ENCODE measurements at regions not wholly inside any gene's neighbourhood (a gene's known extent, or its start where the extent isn't known, plus 50 kb on each side); places are given as distances from the start of the nearest gene placed in this dataset.

- Histone ChIP-seq H3K9me2 (ENCODE audit: low read depth, low read length) (no peaks in the 10 kb centered on the region), H3K4me1 (ENCODE audit: insufficient read depth, low read length, severe bottlenecking) (no peaks in the 10 kb centered on the region), H3K36me3 (ENCODE audit: insufficient read depth, low read length) (no peaks in the 10 kb centered on the region), H3K4me3 (ENCODE audit: low read depth, low read length, poor library complexity, severe bottlenecking) (no peak overlapping the region), H3K27ac (ENCODE audit: low read depth, low read length, poor library complexity, severe bottlenecking) (no peak overlapping the region), H3F3A (ENCODE audit: insufficient read depth, low read length) (no peaks in the 10 kb centered on the region), H3K9ac (ENCODE audit: low read length) (no peak overlapping the region), H3K79me2 (ENCODE audit: insufficient read depth, low read length) (no peaks in the 10 kb centered on the region), H3K9me3 (ENCODE audit: low read length) (no peaks in the 10 kb centered on the region), H4K20me1 (ENCODE audit: insufficient read depth, low read length) (no peaks in the 10 kb centered on the region), H2AFZ (ENCODE audit: low read length) (no peak overlapping the region), H3K27me3 (ENCODE audit: insufficient read depth, low read length) (no peaks in the 10 kb centered on the region), H3K4me2 (ENCODE audit: low read length) (no peak overlapping the region)
- TF ChIP-seq CTCF (IDR thresholded peaks at IDR 0.05; ENCODE audit: low read length) (no peak), EZH2 (IDR thresholded peaks at IDR 0.05; ENCODE audit: borderline replicate concordance, low read length) (no peak)
These were observed 322.6 kb upstream of the KCNH8 start for GRCh38 chr3:18825665-18826064.

- no peaks in the 10 kb centered on the region for H3K4me1 ChIP-seq (ENCODE audit: insufficient read depth, low read length, severe bottlenecking)
- H3K9me2 ChIP-seq (ENCODE audit: low read depth, low read length): no peaks in the 10 kb centered on the region
These were observed 335.0 kb upstream of the KCNH8 start for GRCh38 chr3:18813300-18813699.

GRCh38 chr3:18812316-18812715 lies 336.0 kb upstream of the KCNH8 start:
- Histone ChIP-seq H2AFZ (ENCODE audit: low read length) (no peak overlapping the region), H3F3A (ENCODE audit: insufficient read depth, low read length) (no peaks in the 10 kb centered on the region), H3K9me3 (ENCODE audit: low read length) (no peaks in the 10 kb centered on the region), H3K4me1 (ENCODE audit: insufficient read depth, low read length, severe bottlenecking) (no peaks in the 10 kb centered on the region), H3K27ac (ENCODE audit: low read depth, low read length, poor library complexity, severe bottlenecking) (no peak overlapping the region), H3K36me3 (ENCODE audit: insufficient read depth, low read length) (no peaks in the 10 kb centered on the region), H4K20me1 (ENCODE audit: insufficient read depth, low read length) (no peaks in the 10 kb centered on the region), H3K9ac (ENCODE audit: low read length) (no peak overlapping the region), H3K4me3 (ENCODE audit: low read depth, low read length, poor library complexity, severe bottlenecking) (no peak overlapping the region), H3K9me2 (ENCODE audit: low read depth, low read length) (no peaks in the 10 kb centered on the region), H3K79me2 (ENCODE audit: insufficient read depth, low read length) (no peaks in the 10 kb centered on the region), H3K4me2 (ENCODE audit: low read length) (no peak overlapping the region), H3K27me3 (ENCODE audit: insufficient read depth, low read length) (no peaks in the 10 kb centered on the region)
- no peak for TF ChIP-seq CTCF (IDR thresholded peaks at IDR 0.05; ENCODE audit: low read length)
- TF ChIP-seq EZH2 (IDR thresholded peaks at IDR 0.05; ENCODE audit: borderline replicate concordance, low read length): no peak

More at GRCh38 chr3:18813300-18813699, 335.0 kb upstream of the KCNH8 start:
- H2AFZ ChIP-seq (ENCODE audit: low read length): no peak overlapping the region
- H3K4me3 ChIP-seq (ENCODE audit: low read depth, low read length, poor library complexity, severe bottlenecking): no peak overlapping the region
- H4K20me1 ChIP-seq (ENCODE audit: insufficient read depth, low read length): no peaks in the 10 kb centered on the region
- H3K36me3 ChIP-seq (ENCODE audit: insufficient read depth, low read length): no peaks in the 10 kb centered on the region
- no peaks in the 10 kb centered on the region for H3K27me3 ChIP-seq (ENCODE audit: insufficient read depth, low read length)
- H3F3A ChIP-seq (ENCODE audit: insufficient read depth, low read length): no peaks in the 10 kb centered on the region
- no peak overlapping the region for H3K4me2 ChIP-seq (ENCODE audit: low read length)
- H3K9me3 ChIP-seq (ENCODE audit: low read length): no peaks in the 10 kb centered on the region
- no peak overlapping the region for H3K27ac ChIP-seq (ENCODE audit: low read depth, low read length, poor library complexity, severe bottlenecking)
- no peak overlapping the region for H3K9ac ChIP-seq (ENCODE audit: low read length)
- TF ChIP-seq CTCF (IDR thresholded peaks at IDR 0.05; ENCODE audit: low read length): no peak
- TF ChIP-seq EZH2 (IDR thresholded peaks at IDR 0.05; ENCODE audit: borderline replicate concordance, low read length): no peak
- H3K79me2 ChIP-seq (ENCODE audit: insufficient read depth, low read length): no peaks in the 10 kb centered on the region
